ENCODE measurements at regions not wholly inside any gene's neighbourhood (a gene's known extent, or its start where the extent isn't known, plus 50 kb on each side); places are given as distances from the start of the nearest gene placed in this dataset.

- CTCF ChIA-PET: interaction anchor here (2.2 kb wide), 1 partner anchor 34 kb away, joined by 5 read pairs; no protein-coding TSS in a partner anchor
- Mint-ChIP-seq H3K4me1 (peaks cover 12% of the 10 kb centered on the region; the same call in 1 of the 2 replicates), H3K36me3 (no peaks in the 10 kb centered on the region), H3K9me3 (no peaks in the 10 kb centered on the region), H3K4me3 (no peak overlapping the region), H3K27ac (no peak overlapping the region), H3K27me3 (ENCODE audit: low read depth) (no peaks in the 10 kb centered on the region)
- ATAC-seq (no peak), DNase-seq (ENCODE audit: low spot score) (no peak)
- POLR2A ChIA-PET: no interaction called here
- TF ChIP-seq HMGXB4 (CRISPR knock-in tag; IDR thresholded peaks at IDR 0.05) (no peak), MLX (CRISPR knock-in tag; IDR thresholded peaks at IDR 0.05) (no peak), IRF2 (CRISPR knock-in tag; IDR thresholded peaks at IDR 0.05; ENCODE audit: borderline replicate concordance, low read depth) (no peak), ARID4B (CRISPR knock-in tag; IDR thresholded peaks at IDR 0.05; ENCODE audit: borderline replicate concordance) (no peak), E2F1 (CRISPR knock-in tag; IDR thresholded peaks at IDR 0.05) (no peak), CTCF (IDR thresholded peaks at IDR 0.05) (no peak), GABPB1 (CRISPR knock-in tag; IDR thresholded peaks at IDR 0.05) (no peak), SOX15 (CRISPR knock-in tag; IDR thresholded peaks at IDR 0.05) (no peak), FOXP1 (CRISPR knock-in tag; IDR thresholded peaks at IDR 0.05; ENCODE audit: borderline replicate concordance) (no peak), NFYB (CRISPR knock-in tag; conservative IDR thresholded peaks at IDR 0.05; ENCODE audit: low read depth) (no peak), ATF1 (CRISPR knock-in tag; IDR thresholded peaks at IDR 0.05) (no peak), AR (CRISPR knock-in tag; IDR thresholded peaks at IDR 0.05) (no peak)
Observed at GRCh38 chr15:95293456-95294031, 1037.0 kb upstream of the NR2F2 start.
